ENCODE measurements at regions not wholly inside any gene's neighbourhood (a gene's known extent, or its start where the extent isn't known, plus 50 kb on each side); places are given as distances from the start of the nearest gene placed in this dataset.

- no peak for TF ChIP-seq FOXM1 (IDR thresholded peaks at IDR 0.05; ENCODE audit: borderline replicate concordance, low read depth)
- no peak for TF ChIP-seq EGR1 (IDR thresholded peaks at IDR 0.05)
- TF ChIP-seq EP300 (IDR thresholded peaks at IDR 0.05; ENCODE audit: borderline replicate concordance): no peak
- TF ChIP-seq USF1 (IDR thresholded peaks at IDR 0.05): no peak
- TF ChIP-seq CEBPB (IDR thresholded peaks at IDR 0.05): no peak
These were observed 189.7 kb upstream of the SEMA3D start for GRCh38 chr7:85376589-85376988.

Data from Ishikawa (cell line).